22Rv1 (cell line): ENCODE measurements at regions not wholly inside any gene's neighbourhood (a gene's known extent, or its start where the extent isn't known, plus 50 kb on each side); places are given as distances from the start of the nearest gene placed in this dataset.

ENCODE experiments used
- CTCF ChIP-seq: fragments of 450-650 bp; IDR thresholded peaks from 2 replicates; pipeline ENCODE4 v1.5.1; 2017; ENCODE audit warnings: mild to moderate bottlenecking
- ZFX ChIP-seq: fragments of 450-650 bp; IDR thresholded peaks from 2 replicates; pipeline ENCODE4 v1.6.1; 2017; ENCODE audit warnings: antibody characterized with exemption, borderline replicate concordance

DNA sequence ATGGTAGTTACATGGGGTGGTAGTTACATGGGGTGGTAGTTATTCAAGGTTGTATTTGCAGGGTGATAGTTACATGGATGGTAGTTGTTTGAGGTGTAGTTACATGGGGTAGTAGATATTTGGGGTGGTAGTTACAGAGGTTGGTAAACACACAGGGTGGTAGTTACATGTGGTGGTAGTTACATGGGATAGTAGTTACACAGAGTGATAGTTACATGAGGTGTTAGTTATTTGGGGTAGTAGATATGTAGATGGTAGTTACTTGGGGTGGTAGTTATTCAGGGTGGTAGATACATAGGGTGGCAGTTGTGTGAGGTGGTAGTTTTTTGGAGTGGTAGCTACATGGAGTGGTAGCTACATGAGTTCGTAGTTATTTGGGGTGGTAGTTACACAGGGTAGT is 221.3 kb upstream of the CST7 start:
- no peak for TF ChIP-seq CTCF
- TF ChIP-seq ZFX, result no peak
